ENCODE measurements at regions not wholly inside any gene's neighbourhood (a gene's known extent, or its start where the extent isn't known, plus 50 kb on each side); places are given as distances from the start of the nearest gene placed in this dataset.
"Not testable (repeated sequence)": the region's sequence is repeated elsewhere in the genome, so short reads cannot be mapped to it uniquely, and the experiment has no call there.

- H3K27me3 ChIP-seq (ENCODE audit: low read depth): no peaks in the 10 kb centered on the region
- peaks cover 7% of the 10 kb centered on the region for H3K9me3 ChIP-seq (replicated peaks)
- no peaks in the 10 kb centered on the region for H3K36me3 ChIP-seq
- H3K4me1 ChIP-seq: no peaks in the 10 kb centered on the region
- no peak overlapping the region for H3K4me3 ChIP-seq
- H3K27ac ChIP-seq (replicated peaks): no peak overlapping the region
- DNase-seq: no peak
- intact Hi-C loops (cut with micrococcal nuclease): no loop called here
- TF ChIP-seq, protein P1, sequence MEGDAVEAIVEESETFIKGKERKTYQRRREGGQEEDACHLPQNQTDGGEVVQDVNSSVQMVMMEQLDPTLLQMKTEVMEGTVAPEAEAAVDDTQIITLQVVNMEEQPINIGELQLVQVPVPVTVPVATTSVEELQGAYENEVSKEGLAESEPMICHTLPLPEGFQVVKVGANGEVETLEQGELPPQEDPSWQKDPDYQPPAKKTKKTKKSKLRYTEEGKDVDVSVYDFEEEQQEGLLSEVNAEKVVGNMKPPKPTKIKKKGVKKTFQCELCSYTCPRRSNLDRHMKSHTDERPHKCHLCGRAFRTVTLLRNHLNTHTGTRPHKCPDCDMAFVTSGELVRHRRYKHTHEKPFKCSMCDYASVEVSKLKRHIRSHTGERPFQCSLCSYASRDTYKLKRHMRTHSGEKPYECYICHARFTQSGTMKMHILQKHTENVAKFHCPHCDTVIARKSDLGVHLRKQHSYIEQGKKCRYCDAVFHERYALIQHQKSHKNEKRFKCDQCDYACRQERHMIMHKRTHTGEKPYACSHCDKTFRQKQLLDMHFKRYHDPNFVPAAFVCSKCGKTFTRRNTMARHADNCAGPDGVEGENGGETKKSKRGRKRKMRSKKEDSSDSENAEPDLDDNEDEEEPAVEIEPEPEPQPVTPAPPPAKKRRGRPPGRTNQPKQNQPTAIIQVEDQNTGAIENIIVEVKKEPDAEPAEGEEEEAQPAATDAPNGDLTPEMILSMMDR (IDR thresholded peaks at IDR 0.05; ENCODE audit: borderline replicate concordance): no peak
These were observed 180.2 kb downstream of the TFAP2B start for GRCh38 chr6:50998905-50999304.

- no peaks in the 10 kb centered on the region for H3K4me1 ChIP-seq
- H3K27ac ChIP-seq (replicated peaks): no peak overlapping the region
- DNase-seq: no peak
- peaks cover 7% of the 10 kb centered on the region for H3K9me3 ChIP-seq (replicated peaks)
- intact Hi-C loops (cut with micrococcal nuclease): no loop called here
- H3K36me3 ChIP-seq: no peaks in the 10 kb centered on the region
- TF ChIP-seq, protein P1 (IDR thresholded peaks at IDR 0.05; ENCODE audit: borderline replicate concordance): no peak
- H3K4me3 ChIP-seq: no peak overlapping the region
- no peaks in the 10 kb centered on the region for H3K27me3 ChIP-seq (ENCODE audit: low read depth)
These were observed 182.7 kb downstream of the TFAP2B start for GRCh38 chr6:51001399-51001798.

DNA sequence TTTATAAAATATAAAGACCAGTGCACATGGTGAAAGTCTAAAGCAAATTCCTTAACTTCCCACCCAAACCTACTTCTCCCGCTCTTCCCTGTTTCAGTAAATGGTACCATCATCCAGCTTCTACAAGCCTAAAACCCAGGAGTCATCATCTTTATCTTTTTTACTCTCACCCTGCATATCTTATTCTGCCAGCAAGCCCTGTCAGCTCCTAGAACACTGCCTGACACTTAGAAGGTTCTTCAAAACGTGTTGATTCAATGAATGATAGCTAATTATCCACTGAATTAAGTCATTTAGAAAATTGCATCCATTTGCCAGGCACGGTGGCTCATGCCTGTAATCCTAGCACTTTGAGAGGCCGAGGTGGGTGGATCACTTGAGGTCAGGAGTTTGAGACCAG, 185.7 kb downstream of the TFAP2B start:
- no peak overlapping the region for H3K4me3 ChIP-seq
- TF ChIP-seq, protein P1 (IDR thresholded peaks at IDR 0.05; ENCODE audit: borderline replicate concordance): no peak
- intact Hi-C loops (cut with micrococcal nuclease): no loop called here
- H3K27ac ChIP-seq (replicated peaks): no peak overlapping the region
- H3K27me3 ChIP-seq (ENCODE audit: low read depth): no peaks in the 10 kb centered on the region
- H3K4me1 ChIP-seq: no peaks in the 10 kb centered on the region
- no peaks in the 10 kb centered on the region for H3K36me3 ChIP-seq
- DNase-seq: no peak
- H3K9me3 ChIP-seq (replicated peaks): peaks cover 24% of the 10 kb centered on the region

DNA sequence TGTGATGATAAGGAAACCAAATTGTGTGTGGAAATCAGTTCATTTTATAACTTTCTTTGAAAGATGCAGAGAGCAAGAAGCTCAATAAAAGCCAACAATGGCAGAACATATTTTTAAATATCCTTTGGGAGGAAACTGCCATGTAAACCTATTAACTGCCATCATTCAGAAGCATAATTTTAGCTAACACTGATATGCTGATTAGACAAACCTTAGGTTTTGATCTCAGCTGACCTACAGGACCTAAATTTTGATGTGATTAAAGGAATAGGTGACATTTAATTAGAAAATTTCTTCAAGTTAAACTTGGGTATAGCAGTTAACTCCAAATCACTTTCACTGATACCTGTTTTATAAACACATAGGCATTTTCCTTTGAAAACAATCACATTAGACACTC, 187.1 kb downstream of the TFAP2B start:
- DNase-seq: no peak
- Histone ChIP-seq H3K36me3 (no peaks in the 10 kb centered on the region), H3K27me3 (ENCODE audit: low read depth) (no peaks in the 10 kb centered on the region), H3K4me3 (no peak overlapping the region), H3K27ac (replicated peaks) (no peak overlapping the region), H3K9me3 (replicated peaks) (peaks cover 34% of the 10 kb centered on the region), H3K4me1 (no peaks in the 10 kb centered on the region)
- intact Hi-C loops (cut with micrococcal nuclease): no loop called here
- TF ChIP-seq, protein P1 (IDR thresholded peaks at IDR 0.05; ENCODE audit: borderline replicate concordance): no peak

DNA sequence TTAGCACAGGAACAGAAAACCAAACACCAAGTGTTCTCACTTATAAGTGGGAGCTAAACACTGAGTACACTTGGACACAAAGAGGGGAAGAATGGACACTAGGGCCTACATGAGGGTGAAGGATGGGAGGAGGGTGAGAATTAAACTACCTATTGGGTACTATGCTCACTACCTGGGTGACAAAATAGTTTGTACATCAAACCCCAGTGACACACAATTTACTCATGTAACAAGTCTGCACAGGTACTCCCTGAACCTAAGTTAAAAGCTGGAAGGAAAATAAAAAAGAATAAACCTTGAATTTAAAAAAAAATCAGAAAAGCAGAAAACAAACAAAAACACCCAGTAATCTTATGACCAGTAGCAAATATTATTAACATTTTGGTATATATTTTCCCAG, 188.6 kb downstream of the TFAP2B start:
- H3K4me3 ChIP-seq: no peak overlapping the region
- TF ChIP-seq, protein P1 (IDR thresholded peaks at IDR 0.05; ENCODE audit: borderline replicate concordance): no peak
- intact Hi-C loops (cut with micrococcal nuclease): no loop called here

GRCh38 chr6:51008693-51009092, 190.0 kb downstream of the TFAP2B start:
- intact Hi-C loops (cut with micrococcal nuclease); H3K27me3 ChIP-seq (ENCODE audit: low read depth); H3K36me3 ChIP-seq; H3K4me3 ChIP-seq; DNase-seq; H3K27ac ChIP-seq (replicated peaks); H3K4me1 ChIP-seq: not testable (repeated sequence)
- peaks cover 30% of the 10 kb centered on the region for H3K9me3 ChIP-seq (replicated peaks)

More for the DNA sequence above, 188.6 kb downstream of the TFAP2B start:
- no peaks in the 10 kb centered on the region for H3K4me1 ChIP-seq
- H3K36me3 ChIP-seq: no peaks in the 10 kb centered on the region
- no peaks in the 10 kb centered on the region for H3K27me3 ChIP-seq (ENCODE audit: low read depth)
- H3K9me3 ChIP-seq (replicated peaks): peaks cover 30% of the 10 kb centered on the region
- no peak overlapping the region for H3K27ac ChIP-seq (replicated peaks)
- no peak for DNase-seq
